ENCODE measurements at regions not wholly inside any gene's neighbourhood (a gene's known extent, or its start where the extent isn't known, plus 50 kb on each side); places are given as distances from the start of the nearest gene placed in this dataset.

DNA sequence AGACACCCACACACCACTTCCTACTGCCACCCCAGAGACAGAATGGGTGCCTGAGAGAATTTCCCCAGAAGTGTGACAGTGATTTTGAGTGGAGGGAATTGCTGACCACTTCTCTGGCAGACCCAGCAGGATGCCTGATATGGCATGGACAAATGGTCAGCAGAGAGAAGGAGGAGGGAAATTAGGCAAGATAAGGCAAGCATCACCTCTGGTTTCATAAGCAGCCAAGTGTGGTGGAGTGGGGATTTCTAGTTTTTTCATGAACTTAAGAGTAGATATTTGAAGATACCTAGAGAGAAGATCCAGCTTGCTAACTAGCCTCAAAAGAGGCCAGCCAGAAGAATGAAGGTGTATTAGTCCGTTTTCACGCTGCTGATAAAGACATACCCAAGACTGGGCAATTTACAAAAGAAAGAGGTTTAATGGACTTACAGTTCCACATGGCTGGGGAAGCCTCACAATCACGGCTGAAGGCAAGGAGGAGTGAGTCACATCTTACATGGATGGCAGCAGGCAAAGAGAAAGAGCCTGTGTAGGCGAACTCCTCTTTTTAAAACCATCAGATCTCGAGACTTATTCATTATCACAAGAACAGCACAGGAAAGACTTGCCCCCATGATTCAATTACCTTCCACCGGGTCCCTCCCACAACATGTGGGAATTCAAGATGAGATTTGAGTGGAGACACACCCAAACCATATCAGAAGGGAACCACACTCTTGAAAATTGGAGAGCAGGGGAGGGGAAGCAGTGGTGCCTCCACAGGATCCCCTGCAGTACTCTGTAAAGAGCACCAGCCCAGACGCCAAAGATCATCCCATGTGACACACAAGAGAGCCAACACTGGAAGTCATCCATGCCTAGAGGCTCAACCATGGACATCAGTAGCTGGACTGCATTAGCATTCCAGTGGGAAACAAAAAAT, 64.2 kb downstream of the RBM43 start:
- DNase-seq: no peak

DNA sequence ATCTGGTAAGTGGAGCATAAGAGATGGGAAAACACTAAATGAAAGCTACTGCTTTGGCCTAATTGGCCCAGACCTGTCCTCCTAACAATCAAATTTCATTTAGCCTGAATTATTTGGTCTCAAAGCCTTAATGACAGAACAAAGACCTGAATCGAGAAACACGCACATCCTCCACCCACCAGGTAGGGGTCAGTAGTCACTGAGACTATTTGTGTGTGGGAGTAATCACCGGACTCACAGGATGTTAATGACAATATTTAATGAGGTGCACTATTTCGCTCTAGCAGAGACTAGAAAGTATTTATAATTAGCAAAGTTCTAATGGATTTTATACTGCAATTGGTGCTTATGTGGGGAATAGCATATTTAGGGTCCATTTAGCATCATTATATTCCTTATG, 68.1 kb downstream of the RBM43 start:
- no peak for DNase-seq

DNA sequence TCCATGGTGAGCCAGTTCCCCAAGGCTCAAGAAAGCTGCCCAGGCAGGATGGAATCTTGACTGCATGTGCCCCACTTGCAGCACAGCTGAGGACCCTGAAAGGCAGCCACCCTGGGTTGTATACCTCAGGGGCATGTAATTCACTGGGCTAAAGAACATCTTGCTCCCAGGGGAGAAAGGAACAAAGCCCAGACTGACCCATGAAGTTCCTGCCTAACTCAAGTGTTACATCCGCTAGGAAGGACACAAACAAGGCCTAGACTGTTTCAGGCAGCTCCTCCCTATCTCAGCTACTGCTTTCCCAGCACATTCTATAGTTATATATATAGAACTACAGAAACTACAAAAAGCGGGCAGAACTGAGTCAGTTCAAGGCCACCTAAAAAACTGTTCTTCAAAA, 69.0 kb downstream of the RBM43 start:
- no peak for DNase-seq

DNA sequence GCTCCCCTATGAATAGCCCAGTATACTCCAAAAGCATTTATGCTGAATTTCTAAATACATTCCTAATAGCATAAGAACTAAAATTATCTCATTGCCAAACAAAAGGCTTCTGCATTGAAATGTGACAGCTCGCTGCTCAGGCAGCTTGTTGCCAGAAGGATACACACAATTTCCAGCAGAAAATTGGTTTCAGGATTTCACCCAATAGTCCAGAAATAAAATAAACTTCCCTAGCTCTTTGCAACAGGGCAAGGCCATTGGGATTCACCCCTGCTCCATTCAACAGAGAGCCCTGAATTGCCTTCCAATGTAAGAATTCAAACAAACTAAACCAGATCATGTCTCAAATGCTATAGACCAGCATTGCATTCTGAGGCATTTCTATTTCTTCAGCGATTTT, 70.7 kb downstream of the RBM43 start:
- DNase-seq: no peak

DNA sequence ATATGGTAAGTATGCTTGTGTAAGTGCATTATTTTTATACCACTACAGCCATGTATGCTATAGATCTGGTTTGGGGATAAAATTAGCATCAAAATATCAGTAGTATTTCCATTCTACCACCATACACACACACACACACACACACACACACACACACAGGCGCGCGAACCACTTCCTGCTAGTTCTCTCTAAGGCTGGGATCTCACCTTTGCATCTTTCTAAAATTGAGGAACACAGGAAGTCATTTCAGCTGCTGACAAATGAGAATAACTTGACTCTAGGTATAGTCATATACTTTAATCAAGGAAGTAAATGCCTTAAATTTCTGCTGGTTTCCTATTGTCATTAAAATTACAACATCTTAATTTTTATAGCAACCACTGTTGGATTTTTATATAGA, 72.5 kb downstream of the RBM43 start:
- DNase-seq: no peak

DNA sequence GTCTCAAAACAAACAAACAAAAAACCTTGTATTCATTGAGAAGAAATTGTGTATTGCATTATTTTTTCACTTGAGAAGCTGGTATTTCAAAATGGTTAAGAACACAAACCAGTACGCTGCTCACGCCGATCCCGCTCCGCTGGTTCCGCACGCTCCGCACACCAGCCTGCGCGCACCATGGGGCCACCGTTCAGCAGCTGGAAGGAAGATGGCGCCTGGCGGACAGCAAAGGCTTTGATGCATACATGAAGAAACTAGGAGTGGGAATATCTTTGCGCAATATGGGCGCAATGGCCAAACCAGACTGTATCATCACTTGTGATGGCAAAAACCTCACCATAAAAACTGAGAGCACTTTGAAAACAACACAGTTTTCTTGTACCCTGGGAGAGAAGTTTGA, 75.7 kb downstream of the RBM43 start:
- no peak for DNase-seq

DNA sequence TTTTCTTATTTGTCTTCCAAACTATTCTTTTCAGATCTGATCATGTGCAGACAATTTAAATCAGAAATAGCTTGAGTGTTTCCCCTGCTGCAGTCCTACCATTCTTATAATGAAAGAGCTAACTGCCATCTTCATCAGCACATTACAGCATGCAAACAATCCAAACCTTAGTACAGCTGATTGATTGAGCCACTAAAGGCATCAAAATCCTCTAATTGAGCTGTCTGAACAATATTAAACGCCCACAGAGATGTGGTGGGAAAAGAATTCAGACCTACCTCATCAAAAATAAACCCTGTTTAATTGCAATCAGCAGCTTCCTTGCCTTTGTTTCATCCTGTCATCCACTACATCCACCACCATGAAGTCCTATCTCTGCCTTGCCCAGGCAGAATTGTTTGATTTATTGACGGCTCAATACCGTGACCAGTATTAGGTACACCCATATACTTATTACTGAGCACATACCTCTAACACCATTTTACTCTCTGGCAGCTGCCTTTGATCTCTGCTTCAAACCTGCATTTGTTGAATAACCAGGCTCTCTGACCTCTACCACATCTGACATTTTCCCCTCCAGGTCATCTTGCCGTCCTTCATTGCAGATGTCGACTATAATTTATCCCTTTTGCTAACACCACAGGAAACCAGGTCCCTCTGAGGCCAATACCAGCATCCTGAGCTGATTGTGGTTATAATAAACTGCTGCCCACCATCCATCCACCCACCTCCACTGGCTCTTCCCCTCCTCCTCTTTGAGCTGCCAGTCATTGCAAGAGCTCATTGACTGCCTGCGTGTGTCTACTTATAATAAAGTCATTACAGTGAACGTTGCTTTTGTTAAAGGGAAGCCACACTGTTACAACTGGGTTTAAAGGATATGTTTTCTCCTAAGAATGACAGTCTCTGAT, 78.5 kb downstream of the RBM43 start:
- no peak for DNase-seq

DNA sequence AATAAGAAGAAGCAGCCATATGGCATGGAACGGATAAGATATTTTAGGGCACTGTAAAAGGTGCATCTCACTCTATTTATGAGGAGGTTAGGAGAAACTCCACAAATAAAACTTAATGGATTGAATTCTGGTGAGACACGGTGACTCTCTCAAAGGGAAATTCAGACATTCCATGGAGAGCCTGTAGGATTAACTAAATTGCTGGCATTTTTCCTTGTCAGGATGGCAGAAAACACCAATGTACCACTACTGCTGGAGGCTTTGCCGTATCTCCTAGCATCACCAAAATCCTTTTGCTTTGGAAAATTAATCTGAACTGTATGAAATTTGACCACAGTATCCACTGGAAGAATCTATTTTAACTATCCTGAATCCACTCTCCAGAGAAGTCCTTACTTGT, 79.3 kb downstream of the RBM43 start:
- no peak for DNase-seq

DNA sequence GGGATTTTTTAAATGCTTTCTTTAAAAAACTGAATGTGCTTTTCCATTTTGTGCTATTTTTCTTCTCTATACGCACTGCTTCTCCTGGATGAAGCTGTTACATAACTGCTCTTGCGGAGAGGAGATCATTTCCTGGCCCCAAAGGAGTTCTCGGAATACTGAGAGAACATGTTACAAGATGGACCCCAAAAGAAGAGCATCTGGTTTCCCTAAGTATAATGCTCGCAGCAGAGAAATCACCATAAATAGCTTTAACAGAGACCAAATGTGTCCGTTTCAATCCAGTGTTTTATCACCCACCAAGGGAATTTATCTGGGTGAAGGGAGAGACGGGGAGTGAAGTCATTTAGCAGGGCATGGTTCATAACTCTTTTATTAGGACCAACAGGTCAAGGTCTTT, 80.1 kb downstream of the RBM43 start:
- no peak for DNase-seq

DNA sequence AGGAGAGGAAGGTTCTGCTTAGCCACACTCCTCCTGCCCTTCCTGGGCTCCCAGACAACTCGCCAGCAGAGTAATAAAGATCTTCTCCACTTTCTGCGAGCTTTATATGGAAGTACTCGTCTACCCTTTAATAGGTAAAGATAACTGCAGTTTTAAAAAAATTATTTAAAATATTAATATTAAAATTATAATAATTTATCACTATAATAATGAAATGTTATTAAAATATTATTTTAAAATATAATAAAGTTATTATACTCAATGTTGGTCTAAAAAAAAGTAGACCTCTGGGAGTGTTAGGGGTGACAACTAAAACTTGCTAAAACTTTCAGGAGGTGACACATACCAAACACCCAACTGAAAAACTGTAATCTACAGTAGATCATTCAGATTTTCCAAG, 81.5 kb downstream of the RBM43 start:
- no peak for DNase-seq

DNA sequence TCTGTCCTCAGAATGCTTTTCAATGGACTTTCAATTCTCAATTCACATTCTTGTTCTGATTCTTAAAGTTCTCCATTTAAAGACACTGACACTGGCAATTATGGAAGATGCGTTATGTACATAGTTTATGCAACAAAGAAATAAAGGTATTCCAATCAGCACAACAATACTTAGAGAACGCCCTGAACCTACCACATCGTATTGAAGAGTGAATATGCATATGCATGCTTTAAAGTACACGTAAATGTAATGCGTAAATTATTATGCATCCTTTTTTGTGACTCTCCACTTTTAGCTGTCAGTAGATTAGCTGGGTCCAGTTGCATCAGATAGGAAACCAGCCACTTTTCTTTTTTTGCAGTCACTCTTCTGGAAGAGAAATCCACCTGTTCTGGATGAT, 83.5 kb downstream of the RBM43 start:
- DNase-seq: no peak

DNA sequence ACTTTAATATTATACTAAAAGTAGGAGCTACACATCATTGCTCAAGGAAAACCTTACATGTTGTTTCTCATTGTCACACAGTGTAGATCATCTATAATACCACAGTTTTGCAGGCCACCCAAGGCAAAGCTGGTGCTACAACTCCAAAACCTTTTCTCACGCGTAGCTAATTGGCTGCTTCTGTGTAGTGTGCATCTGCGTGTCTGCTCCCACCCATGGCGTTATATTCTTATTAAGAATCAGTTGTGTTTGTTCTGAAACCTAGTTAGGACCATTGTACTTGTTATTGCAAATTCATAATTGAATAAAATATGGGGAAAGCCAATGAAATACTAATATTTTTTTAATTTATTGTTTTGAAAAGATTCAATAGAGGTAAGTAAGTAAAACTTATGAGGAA, 83.9 kb downstream of the RBM43 start:
- DNase-seq: no peak

DNA sequence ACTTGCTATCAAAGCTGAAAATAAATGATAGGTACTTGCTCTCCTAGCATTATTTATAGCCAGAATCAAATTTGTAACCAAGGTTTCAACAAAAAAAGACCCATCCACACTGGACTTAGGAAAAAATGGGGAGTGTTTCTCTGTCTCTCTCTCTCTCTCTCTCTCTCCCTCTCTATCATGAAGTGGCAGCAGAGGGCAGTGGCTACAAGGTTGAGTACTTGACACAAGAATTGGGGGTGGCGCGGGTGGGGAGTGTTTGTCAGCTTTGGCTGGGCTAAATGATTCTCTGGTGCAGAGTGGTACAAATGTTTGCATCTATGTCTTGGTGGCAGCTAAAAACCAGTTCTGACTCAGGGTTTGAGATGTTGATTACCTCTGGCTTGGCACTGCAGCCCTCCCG, 85.0 kb downstream of the RBM43 start:
- DNase-seq: no peak

DNA sequence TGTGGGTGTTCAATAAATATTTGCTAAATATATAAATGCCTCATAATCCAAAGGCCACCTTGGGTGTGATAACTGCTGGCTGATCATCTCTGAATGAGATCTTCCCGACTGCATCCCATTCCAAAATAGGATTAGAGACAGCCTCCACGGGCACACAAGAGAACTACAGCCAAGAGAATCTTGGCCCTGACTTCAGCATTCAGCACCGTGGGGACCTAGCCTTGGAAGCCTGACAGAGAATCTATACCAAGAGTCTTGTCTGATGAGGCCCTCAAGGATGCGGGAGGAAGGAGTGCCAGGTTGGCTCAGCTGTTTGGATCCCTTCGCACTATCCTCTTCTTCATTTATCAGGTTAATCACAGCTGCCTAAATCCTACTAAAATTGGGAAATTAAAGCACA, 85.8 kb downstream of the RBM43 start:
- no peak for DNase-seq

DNA sequence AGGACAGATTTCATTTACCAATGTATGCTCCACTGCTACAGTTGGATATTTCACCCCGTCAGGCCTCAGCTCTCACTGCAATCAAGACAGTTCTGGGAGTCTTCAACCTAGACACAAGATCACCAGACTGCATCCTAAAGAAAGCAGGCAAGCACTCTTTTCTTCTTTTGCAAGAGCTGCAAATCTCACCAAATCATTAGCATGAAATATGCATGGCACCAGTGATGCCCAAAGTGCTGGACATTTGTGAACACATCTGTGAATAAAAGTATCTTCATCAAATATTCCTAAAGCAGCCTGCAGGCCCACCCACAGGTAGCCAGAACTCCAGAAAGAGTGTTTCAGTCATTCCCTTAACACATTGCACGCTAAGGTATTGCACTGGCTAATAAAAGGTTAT, 87.5 kb downstream of the RBM43 start:
- no peak for DNase-seq

DNA sequence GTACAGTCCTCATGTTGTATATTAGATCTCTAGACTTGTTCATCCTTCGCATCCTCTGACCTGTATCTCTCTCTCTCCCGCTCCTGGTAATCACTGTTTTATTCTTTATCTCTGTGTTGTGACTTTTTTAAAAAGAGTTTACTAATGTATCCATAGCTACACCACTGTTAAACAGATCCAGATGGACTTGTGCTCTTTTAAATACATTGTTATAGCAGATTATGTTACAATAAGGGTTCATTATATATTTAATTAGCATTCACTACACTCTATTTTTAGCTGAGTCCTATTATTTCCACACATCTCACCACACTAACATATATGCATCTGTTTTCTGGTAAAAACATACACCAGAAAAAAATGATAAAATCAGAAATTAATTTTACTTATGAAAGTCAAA, 90.5 kb downstream of the RBM43 start:
- no peak for DNase-seq

DNA sequence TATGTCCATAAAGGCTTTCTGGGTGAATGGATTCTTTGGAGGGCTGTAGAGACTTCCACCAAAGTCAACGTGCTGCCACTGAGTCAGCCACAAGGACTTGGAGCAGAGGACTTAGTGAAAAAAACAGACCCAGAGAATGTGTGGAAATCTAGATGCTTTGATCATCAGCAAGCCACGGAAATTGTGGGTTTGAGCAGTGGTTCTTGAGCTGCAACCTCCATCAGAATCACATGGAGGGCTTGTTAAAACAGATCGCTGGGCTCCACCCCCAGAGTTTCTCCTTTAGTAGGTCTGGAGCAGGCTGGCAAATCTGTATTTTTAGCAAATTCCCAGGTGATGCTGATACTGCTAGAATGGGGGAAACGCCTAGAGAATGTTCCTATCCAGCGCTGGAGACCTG, 95.3 kb downstream of the RBM43 start:
- no peak for DNase-seq

DNA sequence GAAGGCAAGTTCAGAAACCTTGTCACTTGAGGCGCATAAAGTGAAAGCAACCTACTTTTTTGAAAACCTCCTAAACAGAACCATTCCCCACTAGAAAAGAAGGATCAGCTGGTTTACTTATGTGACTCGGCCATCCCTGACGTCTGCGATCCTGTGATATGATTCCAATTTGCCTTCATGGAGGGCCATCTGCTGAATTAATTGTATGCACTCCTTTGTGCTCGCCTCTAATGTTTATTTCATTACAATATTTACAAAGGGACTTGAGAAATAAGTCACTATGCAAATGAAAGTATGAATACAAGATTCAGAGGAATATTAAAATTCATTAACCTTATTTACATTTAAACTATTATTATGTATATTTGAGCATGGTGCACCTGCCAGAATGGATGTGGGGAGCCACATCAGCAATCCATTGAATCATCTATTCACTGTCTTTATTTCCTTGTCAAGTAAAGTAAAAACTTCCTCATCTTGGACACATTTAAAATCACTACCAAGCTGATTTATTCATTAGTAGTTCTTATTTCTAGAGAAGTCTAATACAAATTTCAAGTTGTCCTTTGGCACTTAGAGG, 96.5 kb downstream of the RBM43 start:
- DNase-seq: no peak

DNA sequence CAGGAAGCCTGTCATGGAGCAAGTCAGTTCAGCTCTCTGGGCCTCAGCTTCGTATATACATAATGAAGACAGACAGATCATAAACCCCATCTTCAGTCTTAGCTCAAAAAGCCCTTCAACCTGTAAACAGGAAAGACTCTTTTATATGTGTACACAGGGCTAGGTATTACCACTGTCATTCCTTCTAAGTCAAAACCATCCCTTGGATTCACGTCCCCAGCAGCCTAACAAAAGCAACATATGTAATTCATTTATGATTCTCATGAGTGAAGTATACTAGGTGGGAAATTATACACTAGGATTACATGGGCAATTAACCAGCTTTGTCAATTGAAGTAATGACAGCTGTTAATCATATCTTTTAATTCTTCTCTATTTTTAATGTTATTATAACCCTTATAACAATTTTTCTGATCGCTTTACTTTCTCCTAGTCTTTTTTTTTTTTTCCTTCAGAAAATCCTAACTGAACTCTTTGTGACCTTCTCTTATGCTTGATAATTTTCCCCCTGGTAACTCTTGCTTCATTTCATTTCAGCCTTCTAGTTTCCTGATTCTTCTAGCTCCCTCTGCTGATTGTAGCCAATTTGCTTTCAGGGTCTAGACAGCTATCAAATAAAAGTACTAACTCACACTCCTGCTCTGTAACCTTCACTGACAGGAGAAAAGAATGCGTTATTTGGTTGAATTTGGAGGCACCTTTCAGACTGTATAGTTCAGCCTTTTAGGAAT, 99.7 kb downstream of the RBM43 start:
- no peak for DNase-seq

DNA sequence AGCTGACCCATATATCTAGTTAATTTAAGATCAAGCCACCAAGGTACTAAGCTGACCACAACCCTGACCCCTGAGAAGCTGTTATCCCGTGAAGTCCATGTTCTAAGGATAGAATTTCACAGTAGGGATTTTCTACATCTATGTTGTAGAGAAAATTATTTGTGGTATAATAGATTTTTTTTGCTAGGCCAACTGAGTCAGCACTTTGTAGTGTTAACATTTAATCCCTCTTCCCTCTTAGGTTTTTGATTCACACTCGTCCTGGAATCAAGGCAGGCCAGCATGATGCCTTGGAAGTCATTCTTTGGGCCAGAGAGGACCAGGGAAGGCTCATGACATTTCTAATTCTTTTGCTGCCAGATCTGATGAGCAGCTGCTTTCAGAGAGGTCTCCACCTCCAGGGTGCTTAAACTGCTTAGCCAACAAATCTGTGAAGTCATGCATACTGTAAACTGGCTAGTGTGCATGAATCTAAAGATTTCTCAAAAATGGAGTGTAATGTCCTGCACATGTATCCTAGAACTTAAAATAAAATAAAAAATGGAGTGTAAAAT, 102.5 kb downstream of the RBM43 start:
- DNase-seq: no peak

DNA sequence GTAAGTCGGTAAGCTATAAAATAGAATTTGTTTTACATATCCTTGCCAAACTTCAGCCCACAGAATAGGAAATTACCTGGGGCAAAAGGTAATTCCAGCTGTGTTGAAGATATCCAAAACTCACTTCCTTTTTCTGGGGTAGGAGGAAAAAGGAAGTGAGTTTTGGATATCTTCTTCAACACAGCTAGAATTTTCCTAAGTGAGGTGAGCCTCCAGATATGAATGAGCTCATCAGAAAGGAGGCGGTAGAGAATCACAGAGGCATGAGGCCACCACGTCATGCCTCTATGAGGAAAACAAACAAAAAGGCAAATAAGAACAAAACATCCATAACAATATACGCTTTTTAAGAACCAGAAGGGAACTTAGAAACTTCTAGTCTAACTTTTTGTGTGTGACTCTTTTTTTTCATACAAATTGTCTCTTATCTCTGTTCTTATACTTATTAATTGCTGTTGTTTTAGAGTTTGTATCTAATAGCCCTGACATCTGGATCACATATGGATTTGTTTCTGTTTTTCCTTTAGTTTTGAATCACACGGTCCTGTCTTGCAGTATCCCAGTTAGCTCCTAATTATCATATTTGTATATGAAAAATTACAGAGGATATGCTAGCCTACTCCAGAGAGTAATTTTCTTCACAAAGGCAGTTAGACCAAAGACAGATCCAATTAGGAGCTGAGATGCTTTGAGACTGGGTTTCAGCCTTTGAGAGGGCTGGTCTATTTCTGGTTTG, 104.5 kb downstream of the RBM43 start:
- DNase-seq: no peak

DNA sequence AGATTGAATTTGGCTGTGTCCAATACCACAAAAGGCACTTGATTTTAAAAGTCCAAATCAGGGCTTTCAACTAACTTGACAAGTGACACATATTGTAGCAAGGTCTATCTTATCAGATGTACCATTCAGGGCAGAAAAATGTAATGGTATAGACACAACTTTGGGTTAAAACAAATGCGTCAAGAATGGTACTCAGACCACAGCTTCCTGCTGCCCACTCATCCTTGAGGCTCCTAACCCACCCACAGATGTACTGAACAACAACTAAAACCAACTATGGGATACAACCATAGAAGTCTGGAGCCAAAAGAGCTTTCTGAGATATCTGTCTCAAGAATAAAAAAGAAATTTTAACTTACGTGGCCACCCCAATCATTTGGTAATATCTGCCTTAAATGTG, 105.2 kb downstream of the RBM43 start:
- DNase-seq: no peak

Measured in SIG-M5 (cell line).